ELF-1 (cell line): ENCODE measurements at regions not wholly inside any gene's neighbourhood (a gene's known extent, or its start where the extent isn't known, plus 50 kb on each side); places are given as distances from the start of the nearest gene placed in this dataset.
A peak's percentile ranks its signal among the peaks of the same experiment; 100 is the strongest.

Experiments
- DNase-seq: peaks from one replicate; pipeline ENCODE4 v3.0.0-alpha.2; 2016; ENCODE audit warnings: low read depth, low spot score

- no peak for DNase-seq
Observed at GRCh38 chr2:80719607-80720006, 415.1 kb upstream of the LRRTM1 start.

GRCh38 chr2:80715433-80715832 lies 410.9 kb upstream of the LRRTM1 start:
- DNase-seq, result no peak

GRCh38 chr2:80711915-80712314 lies 407.4 kb upstream of the LRRTM1 start:
- no peak for DNase-seq

GRCh38 chr2:80706951-80707350 lies 402.4 kb upstream of the LRRTM1 start:
- DNase-seq, result no peak

- DNase-seq, result no peak
Observed at GRCh38 chr2:80706541-80706940, 402.0 kb upstream of the LRRTM1 start.

GRCh38 chr2:80703532-80703931 lies 399.0 kb upstream of the LRRTM1 start:
- peak; percentile 22 for DNase-seq

GRCh38 chr2:80700961-80701360 lies 396.4 kb upstream of the LRRTM1 start:
- no peak for DNase-seq
